Central memory CD8-positive, alpha-beta T cell (primary cell): ENCODE measurements at regions not wholly inside any gene's neighbourhood (a gene's known extent, or its start where the extent isn't known, plus 50 kb on each side); places are given as distances from the start of the nearest gene placed in this dataset.

Source experiments
- ATAC-seq: fragments of 150-1000 bp; cut with Tn5 transposase; replicated peaks from 2 replicates; pipeline ENCODE4 v1.10.0; 2022; ENCODE audit warnings: mild to moderate bottlenecking, moderate FRiP score, moderate number of reproducible peaks; ENCODE audit not compliant: poor library complexity, severe bottlenecking; ENCODE audit errors: extremely low read depth
- DNase-seq, 2 donors: peaks; one replicate each; pipeline ENCODE4 v3.0.0; 2021; ENCODE audit warnings: low spot score in 2 of 2
- H3K27ac Mint-ChIP-seq: one replicate; pipeline ENCODE4 v1.8.0; 2022; ENCODE audit warnings: low read depth, mild to moderate bottlenecking, moderate library complexity, mixed read lengths
- H3K27me3 Mint-ChIP-seq: one replicate; pipeline ENCODE4 v1.8.0; 2022; ENCODE audit warnings: mixed read lengths
- H3K36me3 Mint-ChIP-seq: one replicate; pipeline ENCODE4 v1.8.0; 2022; ENCODE audit warnings: mild to moderate bottlenecking, moderate library complexity, mixed read lengths; ENCODE audit not compliant: insufficient read depth
- H3K4me1 Mint-ChIP-seq: one replicate; pipeline ENCODE4 v1.8.0; 2022; ENCODE audit warnings: mixed read lengths
- H3K4me3 Mint-ChIP-seq: one replicate; pipeline ENCODE4 v1.8.0; 2022; ENCODE audit warnings: mild to moderate bottlenecking, moderate library complexity, mixed read lengths
- H3K9me3 Mint-ChIP-seq: one replicate; pipeline ENCODE4 v1.8.0; 2022; ENCODE audit warnings: mixed read lengths

DNA sequence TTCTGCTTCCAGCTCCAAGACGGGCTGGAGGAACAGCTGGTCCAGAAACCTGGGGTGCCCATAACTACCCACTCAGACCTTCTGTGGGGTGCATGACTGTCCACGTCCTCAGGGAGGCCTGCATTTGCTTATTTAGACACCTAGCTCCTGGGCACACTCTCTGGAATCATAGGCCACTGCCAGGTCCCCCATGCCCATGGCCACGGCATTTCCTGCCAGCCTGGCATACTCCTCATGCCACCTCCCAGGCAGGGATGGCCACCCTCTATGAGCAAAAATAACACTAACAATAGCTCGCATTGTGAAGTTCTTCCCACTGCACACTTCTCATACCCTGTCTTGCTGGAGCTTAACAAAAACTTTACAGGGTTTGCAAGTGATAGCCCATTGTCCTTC is 166.9 kb upstream of the TPM1 start:
- ATAC-seq, result no peak
- Mint-ChIP-seq H3K27ac (no peak overlapping the region), H3K4me1 (no peaks in the 10 kb centered on the region), H3K36me3 (no peaks in the 10 kb centered on the region), H3K9me3 (no peaks in the 10 kb centered on the region), H3K4me3 (no peak overlapping the region), H3K27me3 (peaks cover 38% of the 10 kb centered on the region)
- DNase-seq, result no peak

DNA sequence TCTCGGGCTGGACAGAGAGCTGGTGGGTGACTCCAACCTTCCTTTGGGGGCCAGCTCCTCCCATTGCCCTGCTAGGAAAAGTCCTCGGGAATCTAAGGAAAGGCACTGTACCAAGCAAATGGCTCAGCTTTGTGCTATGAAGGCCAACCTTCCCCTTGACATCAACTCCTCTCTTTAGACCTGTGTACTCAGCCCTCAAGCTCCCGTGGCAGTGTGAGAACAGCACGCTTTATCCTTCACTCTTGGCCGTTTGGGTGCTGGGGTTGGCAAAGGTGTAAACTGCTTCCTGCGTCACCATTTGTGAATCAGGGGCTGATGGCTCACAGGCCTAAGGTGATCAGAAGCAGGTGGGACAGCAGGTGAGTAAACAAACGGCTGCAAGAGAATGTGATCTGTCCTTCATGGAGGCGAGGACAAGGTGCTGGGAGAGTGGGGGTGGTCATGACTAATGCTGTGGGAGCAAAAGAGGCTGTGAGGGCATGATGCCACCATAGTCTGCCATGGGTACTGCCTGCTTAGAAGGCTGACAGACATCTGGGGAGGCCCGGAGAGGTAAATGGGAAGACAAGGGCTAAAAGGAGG is 165.2 kb upstream of the TPM1 start:
- H3K4me3 Mint-ChIP-seq, result no peak overlapping the region
- H3K9me3 Mint-ChIP-seq, result no peaks in the 10 kb centered on the region
- no peak overlapping the region for H3K27ac Mint-ChIP-seq
- ATAC-seq (no peak), DNase-seq (no peak)
- peaks cover 48% of the 10 kb centered on the region for H3K27me3 Mint-ChIP-seq
- H3K4me1 Mint-ChIP-seq, result no peaks in the 10 kb centered on the region
- no peaks in the 10 kb centered on the region for H3K36me3 Mint-ChIP-seq

DNA sequence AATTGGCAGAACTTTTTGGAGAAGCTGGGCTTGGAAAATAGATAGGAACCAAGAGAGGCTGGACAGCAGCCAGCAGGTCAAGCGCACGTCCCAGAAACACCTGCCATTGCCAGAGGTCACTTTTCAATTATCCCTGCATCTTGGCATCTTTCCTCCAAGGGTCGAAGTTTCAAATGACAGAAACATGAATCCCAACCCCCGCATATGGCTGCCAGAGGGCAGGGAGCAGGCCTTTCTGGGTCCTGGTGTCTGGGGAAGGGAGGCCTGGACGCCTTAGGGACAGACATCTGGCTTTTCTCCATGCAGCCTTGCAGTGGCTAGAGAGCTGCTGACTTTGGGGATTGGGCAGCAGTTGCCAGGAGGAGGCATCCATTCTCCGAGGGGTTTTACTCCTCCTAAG is 164.5 kb upstream of the TPM1 start:
- no peaks in the 10 kb centered on the region for H3K4me1 Mint-ChIP-seq
- no peaks in the 10 kb centered on the region for H3K36me3 Mint-ChIP-seq
- no peak overlapping the region for H3K27ac Mint-ChIP-seq
- DNase-seq (no peak), ATAC-seq (no peak)
- H3K9me3 Mint-ChIP-seq, result no peaks in the 10 kb centered on the region
- H3K27me3 Mint-ChIP-seq, result peaks cover 55% of the 10 kb centered on the region
- no peak overlapping the region for H3K4me3 Mint-ChIP-seq

DNA sequence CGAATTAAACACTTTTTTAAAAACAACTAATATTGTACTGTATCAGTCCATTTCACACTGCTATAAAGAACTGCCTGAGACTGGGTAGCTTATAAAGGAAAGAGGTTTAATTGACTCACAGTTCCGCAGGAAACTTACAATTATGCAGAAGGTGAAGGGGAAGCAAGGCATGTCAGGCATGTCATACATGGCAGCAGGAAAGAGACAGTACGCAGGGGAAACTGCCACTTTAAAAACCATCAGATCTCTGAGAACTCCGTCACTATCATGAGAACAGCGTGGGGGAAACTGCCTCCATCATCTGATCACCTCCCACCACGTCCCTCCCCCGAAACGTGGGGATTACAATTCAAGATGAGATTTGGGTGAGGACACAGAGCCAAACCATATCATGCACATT is 162.8 kb upstream of the TPM1 start:
- Mint-ChIP-seq H3K27ac (no peak overlapping the region), H3K4me3 (no peak overlapping the region), H3K4me1 (no peaks in the 10 kb centered on the region), H3K27me3 (peaks cover 51% of the 10 kb centered on the region), H3K36me3 (no peaks in the 10 kb centered on the region), H3K9me3 (no peaks in the 10 kb centered on the region)
- no peak for ATAC-seq
- DNase-seq, result no peak

DNA sequence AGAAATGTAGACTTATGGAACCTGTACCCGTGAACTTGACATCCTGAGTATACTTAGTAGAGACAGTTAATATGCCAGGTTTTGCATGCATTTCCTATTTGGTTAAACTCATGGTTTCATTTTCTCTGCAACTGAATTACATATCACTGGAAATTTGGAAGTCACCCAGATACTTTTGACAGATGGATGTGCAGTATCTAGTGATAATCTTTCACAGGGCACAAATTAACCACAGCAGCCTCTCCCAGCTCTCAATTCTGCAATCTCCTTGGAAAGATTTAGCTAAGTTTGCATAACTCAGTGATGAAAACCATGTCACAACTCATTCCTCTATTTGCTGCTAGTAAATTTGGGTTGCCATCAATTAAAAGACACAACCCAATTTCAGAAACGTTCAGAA is 162.3 kb upstream of the TPM1 start:
- no peaks in the 10 kb centered on the region for H3K4me1 Mint-ChIP-seq
- H3K4me3 Mint-ChIP-seq, result no peak overlapping the region
- no peaks in the 10 kb centered on the region for H3K9me3 Mint-ChIP-seq
- H3K36me3 Mint-ChIP-seq, result no peaks in the 10 kb centered on the region
- H3K27ac Mint-ChIP-seq, result no peak overlapping the region
- ATAC-seq (no peak), DNase-seq (no peak)
- H3K27me3 Mint-ChIP-seq, result peaks cover 56% of the 10 kb centered on the region

DNA sequence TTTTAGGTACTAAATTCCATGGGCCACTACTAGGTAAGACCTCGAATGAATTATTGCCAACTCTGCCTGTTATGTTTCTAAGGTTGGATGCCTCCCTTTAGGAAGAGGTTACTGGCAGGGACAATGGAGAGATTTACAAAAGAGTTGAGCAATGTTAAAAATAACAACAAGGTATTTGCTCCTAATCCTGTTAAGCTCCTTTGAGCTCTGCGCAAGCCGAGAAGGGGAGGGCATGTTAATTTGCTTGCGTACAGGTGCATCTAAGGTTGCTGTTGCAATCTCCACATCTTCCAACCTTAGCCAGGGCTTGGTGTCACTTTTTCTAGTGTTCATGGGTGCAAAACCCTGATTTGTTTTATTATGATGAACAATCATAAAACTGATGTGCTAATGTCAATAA is 161.5 kb upstream of the TPM1 start:
- Mint-ChIP-seq H3K36me3 (no peaks in the 10 kb centered on the region), H3K4me3 (no peak overlapping the region), H3K9me3 (no peaks in the 10 kb centered on the region), H3K4me1 (no peaks in the 10 kb centered on the region), H3K27me3 (peaks cover 63% of the 10 kb centered on the region), H3K27ac (no peak overlapping the region)
- ATAC-seq (no peak), DNase-seq (no peak)

DNA sequence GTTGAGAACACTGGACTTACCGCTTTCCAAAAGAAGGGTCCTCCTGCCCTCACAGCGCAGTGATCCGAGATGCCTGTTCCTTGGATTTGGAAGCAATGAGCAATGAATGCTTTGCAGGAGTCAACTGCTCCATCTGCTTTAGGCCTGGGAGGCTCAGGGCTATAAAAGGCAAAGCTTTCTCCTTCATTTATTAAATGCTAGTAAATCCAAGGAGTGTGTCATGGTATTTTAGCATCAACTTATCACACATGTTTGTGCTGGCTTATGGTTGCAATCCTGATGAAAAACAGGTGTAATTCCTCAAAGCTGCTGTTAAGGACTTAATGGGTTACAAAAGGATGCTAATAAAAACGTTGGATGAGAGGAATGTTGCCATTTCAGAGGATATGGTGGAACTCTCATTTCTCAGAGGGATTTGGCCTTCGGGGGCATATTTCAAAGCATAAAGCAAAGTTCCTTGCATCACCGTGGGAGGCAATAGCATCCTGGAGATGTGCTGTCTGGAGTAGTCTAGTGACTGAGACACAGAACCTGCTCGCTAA is 158.5 kb upstream of the TPM1 start:
- H3K27ac Mint-ChIP-seq, result no peak overlapping the region
- ATAC-seq (no peak), DNase-seq (no peak)
- no peaks in the 10 kb centered on the region for H3K36me3 Mint-ChIP-seq
- H3K27me3 Mint-ChIP-seq, result peaks cover 80% of the 10 kb centered on the region
- H3K4me1 Mint-ChIP-seq, result no peaks in the 10 kb centered on the region
- H3K9me3 Mint-ChIP-seq, result no peaks in the 10 kb centered on the region
- H3K4me3 Mint-ChIP-seq, result no peak overlapping the region

DNA sequence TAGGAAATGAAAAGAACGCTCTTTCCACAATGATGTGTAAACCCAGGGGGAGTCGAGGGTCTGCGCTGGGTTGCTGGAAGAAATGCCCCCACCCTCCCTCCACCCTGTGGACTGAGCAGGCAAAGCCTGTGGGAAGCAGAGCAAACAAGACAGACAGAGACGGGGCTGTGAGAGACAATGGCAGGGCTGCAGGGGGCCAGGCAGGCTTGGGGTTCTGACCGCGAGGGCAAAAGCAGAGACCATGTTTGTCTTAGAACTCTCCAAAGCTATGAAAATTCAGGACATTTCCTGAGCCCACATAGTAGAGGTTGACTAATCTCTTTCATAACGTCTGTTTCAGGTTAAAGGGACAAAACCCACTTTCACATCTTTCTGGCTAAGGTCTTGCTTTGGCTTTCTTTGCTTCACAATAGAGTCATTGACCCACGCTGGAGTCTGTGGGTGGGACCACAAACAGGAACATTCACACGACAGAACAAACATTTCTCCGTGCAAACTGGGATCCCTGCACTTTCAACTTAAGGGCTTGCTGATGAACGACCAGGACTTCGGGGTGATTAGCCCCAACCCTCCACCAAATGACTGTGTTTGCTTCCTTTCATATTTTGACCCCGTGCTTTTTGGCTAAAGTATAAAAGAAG is 156.0 kb upstream of the TPM1 start:
- Mint-ChIP-seq H3K27ac (no peak overlapping the region), H3K4me3 (no peak overlapping the region), H3K4me1 (no peaks in the 10 kb centered on the region), H3K36me3 (no peaks in the 10 kb centered on the region), H3K9me3 (no peaks in the 10 kb centered on the region), H3K27me3 (peaks cover 70% of the 10 kb centered on the region)
- ATAC-seq (no peak), DNase-seq (no peak)

DNA sequence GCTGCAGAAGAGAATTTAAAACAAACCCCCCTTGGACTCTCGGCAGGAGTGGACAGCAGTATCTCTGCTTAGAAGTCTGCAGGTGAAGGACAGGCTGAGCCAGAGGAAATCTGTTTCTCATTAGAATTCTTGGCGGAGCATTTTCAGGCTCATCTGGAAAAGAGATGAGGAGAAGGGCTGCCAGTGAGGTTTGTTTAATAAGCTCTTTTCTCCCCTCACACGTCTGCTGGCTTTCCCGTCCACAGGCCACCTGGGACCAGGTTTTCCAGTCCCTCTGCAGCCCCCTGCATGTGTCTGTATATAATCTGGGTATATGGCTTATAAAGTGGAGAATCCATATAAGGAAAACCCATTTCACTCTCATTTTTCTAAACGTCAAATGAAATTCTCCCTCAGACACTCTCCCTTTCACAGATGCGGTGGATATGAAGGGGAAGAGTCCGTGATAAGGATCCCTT is 155.4 kb upstream of the TPM1 start:
- ATAC-seq (no peak), DNase-seq (no peak)
- H3K9me3 Mint-ChIP-seq, result no peaks in the 10 kb centered on the region
- H3K27me3 Mint-ChIP-seq, result peaks cover 68% of the 10 kb centered on the region
- H3K4me3 Mint-ChIP-seq, result no peak overlapping the region
- H3K4me1 Mint-ChIP-seq, result no peaks in the 10 kb centered on the region
- no peak overlapping the region for H3K27ac Mint-ChIP-seq
- no peaks in the 10 kb centered on the region for H3K36me3 Mint-ChIP-seq

DNA sequence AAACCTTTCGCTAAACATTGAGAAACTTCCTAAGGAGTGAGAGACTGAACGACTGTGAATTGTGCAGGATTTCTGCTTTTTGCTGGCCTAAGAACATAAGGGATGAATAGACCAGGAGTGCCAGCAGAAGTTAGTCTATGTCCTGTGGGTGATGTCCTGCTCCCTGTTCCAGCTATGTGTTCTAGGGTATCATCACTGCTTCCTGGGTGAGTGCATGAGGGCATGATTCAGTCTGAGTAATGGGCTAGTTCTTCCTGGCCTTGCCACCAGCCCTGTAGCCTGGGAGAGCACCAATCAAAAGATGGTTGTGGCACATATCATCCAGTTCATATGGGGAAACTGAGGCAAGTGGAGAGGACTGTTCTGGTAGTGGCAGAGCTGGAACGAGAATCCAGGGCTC is 153.9 kb upstream of the TPM1 start:
- no peak overlapping the region for H3K27ac Mint-ChIP-seq
- no peak overlapping the region for H3K4me3 Mint-ChIP-seq
- DNase-seq (no peak), ATAC-seq (no peak)
- no peaks in the 10 kb centered on the region for H3K4me1 Mint-ChIP-seq
- H3K27me3 Mint-ChIP-seq, result peaks cover 54% of the 10 kb centered on the region
- no peaks in the 10 kb centered on the region for H3K36me3 Mint-ChIP-seq
- H3K9me3 Mint-ChIP-seq, result no peaks in the 10 kb centered on the region

DNA sequence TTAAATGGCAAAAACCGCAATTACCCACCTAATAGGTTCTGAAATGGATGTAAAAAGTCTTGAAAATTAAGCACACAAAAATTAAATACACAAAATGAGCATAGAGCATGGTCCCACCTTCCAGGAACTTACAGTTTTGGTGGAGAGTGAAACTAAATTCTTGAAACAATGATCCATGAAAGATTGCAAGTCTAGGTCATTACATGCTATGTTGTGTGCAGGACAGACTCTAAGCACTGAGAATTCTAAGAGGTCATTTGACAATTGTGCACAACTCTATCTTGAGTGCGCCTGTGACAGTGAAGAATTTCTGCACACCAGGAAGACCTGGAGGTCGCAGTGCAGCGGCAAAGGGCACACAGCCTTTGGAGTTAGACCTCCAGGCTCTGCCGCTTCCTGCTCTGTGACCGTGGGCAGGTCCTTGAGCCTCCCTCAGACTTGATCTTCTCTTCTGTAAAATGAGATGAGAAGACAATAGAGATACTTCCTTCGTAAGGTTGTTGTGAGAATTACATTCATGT is 153.3 kb upstream of the TPM1 start:
- no peaks in the 10 kb centered on the region for H3K9me3 Mint-ChIP-seq
- no peaks in the 10 kb centered on the region for H3K36me3 Mint-ChIP-seq
- no peak for ATAC-seq
- no peaks in the 10 kb centered on the region for H3K4me1 Mint-ChIP-seq
- H3K4me3 Mint-ChIP-seq, result no peak overlapping the region
- no peak for DNase-seq
- H3K27ac Mint-ChIP-seq, result no peak overlapping the region
- H3K27me3 Mint-ChIP-seq, result peaks cover 60% of the 10 kb centered on the region

DNA sequence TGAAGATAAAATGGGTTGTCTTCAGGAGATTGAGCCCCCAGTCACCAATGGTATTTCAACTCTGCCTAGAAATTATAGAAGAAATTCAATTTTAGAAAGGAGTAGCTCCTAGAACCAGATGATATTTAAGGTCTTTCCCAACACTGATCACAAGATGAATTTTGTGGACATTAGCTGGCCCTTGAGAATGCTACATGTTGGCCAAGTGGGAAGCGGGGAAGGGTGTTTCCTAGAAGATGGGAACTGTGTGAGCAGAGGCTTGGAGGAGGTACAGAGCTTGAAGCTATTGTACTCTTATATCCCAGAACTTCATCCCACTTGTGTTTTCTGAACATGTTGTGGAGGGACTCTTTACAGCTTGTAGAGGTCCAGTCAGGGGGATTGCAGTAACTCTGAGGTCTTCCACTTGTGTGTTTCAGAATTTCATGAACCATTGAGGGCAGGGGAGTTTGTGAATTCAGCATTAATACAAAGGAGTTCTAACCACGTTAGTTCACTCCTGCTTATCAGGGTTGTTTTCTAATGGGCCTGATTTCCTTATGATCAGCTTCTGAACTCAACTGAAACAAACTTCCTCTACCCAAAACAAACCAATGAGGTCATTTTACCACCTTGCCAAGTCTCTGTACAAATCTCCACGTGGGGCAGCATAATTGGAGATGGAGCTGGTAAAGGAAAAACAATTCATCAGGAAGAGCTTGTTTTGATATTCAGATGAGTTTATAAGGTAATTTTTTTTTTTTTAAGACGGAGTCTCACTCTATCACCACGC is 152.6 kb upstream of the TPM1 start:
- Mint-ChIP-seq H3K36me3 (no peaks in the 10 kb centered on the region), H3K4me3 (no peak overlapping the region), H3K9me3 (no peaks in the 10 kb centered on the region), H3K27ac (no peak overlapping the region), H3K27me3 (peaks cover 62% of the 10 kb centered on the region), H3K4me1 (no peaks in the 10 kb centered on the region)
- ATAC-seq (no peak), DNase-seq (no peak)
